Activated CD8-positive, alpha-beta memory T cell treated with anti-CD3 and anti-CD28 coated beads, Interleukin-2, amount 10 ng/mL, durations not matched to agents 7 days and 5 days (primary cell): ENCODE measurements at regions not wholly inside any gene's neighbourhood (a gene's known extent, or its start where the extent isn't known, plus 50 kb on each side); places are given as distances from the start of the nearest gene placed in this dataset.

ENCODE experiments used
- ATAC-seq: fragments of 150-1000 bp; cut with Tn5 transposase; one replicate; pipeline ENCODE4 v1.10.0; 2021; ENCODE audit warnings: moderate library complexity
- CTCF ChIA-PET: fragments of 350-600 bp; sonication (Branson Sonifier 250); formaldehyde crosslinking; loops from one replicate; lab custom pipeline; 2021; ENCODE audit warnings: antibody characterized with exemption; lab: Charles Lee
- DNase-seq: peaks from one replicate; pipeline ENCODE4 v3.0.0-alpha.2; 2020
- H3K27ac Mint-ChIP-seq: one replicate; pipeline ENCODE4 v1.8.0; 2021; ENCODE audit warnings: mild to moderate bottlenecking, mixed read lengths
- H3K27me3 Mint-ChIP-seq: one replicate; pipeline ENCODE4 v1.8.0; 2021; ENCODE audit warnings: mixed read lengths
- H3K36me3 Mint-ChIP-seq: one replicate; pipeline ENCODE4 v1.8.0; 2021; ENCODE audit warnings: mild to moderate bottlenecking, mixed read lengths
- H3K4me1 Mint-ChIP-seq: one replicate; pipeline ENCODE4 v1.8.0; 2021; ENCODE audit warnings: mixed read lengths
- H3K4me3 Mint-ChIP-seq: one replicate; pipeline ENCODE4 v1.8.0; 2021; ENCODE audit warnings: mild to moderate bottlenecking, moderate library complexity, mixed read lengths
- H3K9me3 Mint-ChIP-seq: one replicate; pipeline ENCODE4 v1.8.0; 2022; ENCODE audit warnings: low read depth, mixed read lengths

DNA sequence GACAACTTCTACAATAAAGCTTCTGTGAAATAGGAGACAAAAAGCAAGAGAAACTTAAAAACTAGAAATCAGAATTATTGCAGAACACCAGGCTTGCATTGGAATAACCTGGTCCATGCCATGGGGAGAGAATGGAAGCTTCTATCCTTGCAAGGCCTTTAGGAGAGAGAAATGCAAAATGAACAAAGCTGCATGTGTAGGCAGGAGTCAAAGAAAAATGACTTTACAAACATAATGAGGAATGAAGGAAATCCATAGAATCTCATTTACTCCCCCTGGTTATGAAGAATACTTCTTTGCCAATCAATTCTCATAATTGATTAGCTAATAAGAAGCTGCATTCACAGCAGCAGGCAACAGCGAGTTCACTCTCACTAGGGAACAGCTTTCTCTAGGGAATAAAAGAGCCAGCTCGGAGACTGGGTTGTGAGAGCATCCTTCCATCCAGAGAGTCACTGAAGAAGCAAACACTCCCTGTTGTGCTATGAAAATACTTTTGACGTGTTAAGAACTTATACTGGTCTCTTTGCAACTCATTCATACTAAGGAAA, 235.9 kb upstream of the LRATD1 start:
- CTCF ChIA-PET: no interaction called here
- Mint-ChIP-seq H3K4me1 (no peaks in the 10 kb centered on the region), H3K4me3 (no peak overlapping the region), H3K9me3 (no peaks in the 10 kb centered on the region), H3K27me3 (no peaks in the 10 kb centered on the region), H3K27ac (no peak overlapping the region), H3K36me3 (no peaks in the 10 kb centered on the region)
- no peak for ATAC-seq
- no peak for DNase-seq

DNA sequence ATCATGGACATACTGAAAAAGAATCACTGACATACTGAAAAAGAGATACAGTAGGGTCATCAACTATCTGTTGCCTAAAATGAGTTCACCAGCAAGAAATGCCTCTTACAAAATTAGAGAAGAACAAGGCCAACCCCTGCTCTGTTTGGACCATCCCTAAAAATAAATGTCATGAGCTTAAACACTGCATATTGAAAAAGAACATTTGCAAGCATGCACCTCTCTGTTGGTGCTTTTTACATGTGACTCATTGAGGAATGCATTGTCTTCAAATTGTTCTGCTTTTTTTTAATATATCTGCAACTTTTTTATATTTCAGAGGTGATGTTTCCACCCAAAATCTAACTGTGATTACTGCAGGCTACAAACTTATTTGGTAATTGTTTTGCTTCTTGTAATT, 233.9 kb upstream of the LRATD1 start:
- Mint-ChIP-seq H3K27me3 (no peaks in the 10 kb centered on the region), H3K27ac (no peak overlapping the region), H3K4me3 (no peak overlapping the region), H3K9me3 (no peaks in the 10 kb centered on the region), H3K36me3 (no peaks in the 10 kb centered on the region), H3K4me1 (no peaks in the 10 kb centered on the region)
- CTCF ChIA-PET: no interaction called here
- no peak for ATAC-seq
- DNase-seq: no peak

DNA sequence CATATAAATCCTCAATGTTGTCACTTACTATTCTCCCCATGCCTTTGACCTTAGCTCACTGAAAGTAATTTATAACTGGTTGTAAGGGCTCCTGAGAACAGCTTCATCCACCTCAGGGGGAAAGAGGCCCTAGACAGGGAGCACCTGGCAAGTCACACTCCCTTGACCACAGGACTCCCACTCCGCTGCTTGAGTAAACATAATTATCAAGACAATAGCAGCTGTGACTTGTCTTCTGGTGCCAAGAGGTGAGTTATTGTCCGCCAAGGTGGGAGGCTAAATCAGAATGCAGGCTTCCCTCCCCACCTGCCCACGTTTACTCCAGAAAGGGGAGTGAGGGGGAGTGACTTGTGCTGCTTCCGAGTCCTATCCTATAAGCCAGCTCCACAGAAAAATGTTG, 230.6 kb upstream of the LRATD1 start:
- H3K27ac Mint-ChIP-seq: no peak overlapping the region
- CTCF ChIA-PET: no interaction called here
- no peaks in the 10 kb centered on the region for H3K36me3 Mint-ChIP-seq
- H3K4me1 Mint-ChIP-seq: no peaks in the 10 kb centered on the region
- H3K27me3 Mint-ChIP-seq: no peaks in the 10 kb centered on the region
- DNase-seq: no peak
- no peaks in the 10 kb centered on the region for H3K9me3 Mint-ChIP-seq
- H3K4me3 Mint-ChIP-seq: no peak overlapping the region
- ATAC-seq: no peak

DNA sequence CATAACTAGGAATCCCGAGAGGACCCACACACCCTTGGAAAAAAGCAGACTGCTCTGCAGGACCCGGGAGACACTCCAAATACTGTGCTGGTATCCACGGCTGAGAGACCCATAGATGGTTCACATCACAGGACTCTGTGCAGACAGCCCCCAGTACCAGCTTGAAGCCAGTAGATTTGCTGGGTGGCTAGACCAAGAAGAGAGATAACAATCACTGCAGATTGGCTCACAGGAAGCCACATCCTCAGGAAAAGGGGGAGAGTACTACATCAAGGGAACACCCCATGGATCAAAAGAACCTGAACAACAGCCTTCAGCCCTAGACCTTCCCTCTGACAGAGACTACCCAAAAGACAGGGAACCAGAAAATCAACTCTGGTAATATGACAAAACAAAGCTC, 223.8 kb upstream of the LRATD1 start:
- Mint-ChIP-seq H3K4me1 (no peaks in the 10 kb centered on the region), H3K4me3 (no peak overlapping the region), H3K27ac (no peak overlapping the region), H3K27me3 (no peaks in the 10 kb centered on the region), H3K9me3 (peaks cover 4% of the 10 kb centered on the region), H3K36me3 (no peaks in the 10 kb centered on the region)
- DNase-seq (no peak), ATAC-seq (no peak)
- CTCF ChIA-PET: no interaction called here

DNA sequence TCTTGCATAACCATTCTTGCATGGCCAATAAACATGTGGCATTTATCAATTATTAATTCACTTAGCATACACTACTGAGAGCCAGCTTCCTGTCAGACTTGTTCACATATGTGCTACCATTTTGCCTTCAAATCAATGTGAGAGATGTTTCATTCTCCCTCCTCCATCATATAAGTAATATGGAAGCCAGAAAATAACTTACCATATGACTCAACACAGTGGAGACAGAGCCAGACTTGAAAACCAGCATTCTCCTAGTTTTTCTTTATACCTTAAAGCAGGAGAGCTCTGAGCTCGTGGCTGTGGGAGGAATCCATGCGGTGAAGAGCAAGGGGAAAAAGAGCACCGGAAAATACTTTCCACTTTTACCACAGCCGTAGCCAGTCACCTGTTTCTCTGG, 215.0 kb upstream of the LRATD1 start:
- Mint-ChIP-seq H3K9me3 (peaks cover 10% of the 10 kb centered on the region), H3K36me3 (no peaks in the 10 kb centered on the region), H3K4me3 (no peak overlapping the region), H3K4me1 (no peaks in the 10 kb centered on the region), H3K27ac (no peak overlapping the region), H3K27me3 (no peaks in the 10 kb centered on the region)
- DNase-seq: no peak
- no peak for ATAC-seq
- CTCF ChIA-PET: no interaction called here

DNA sequence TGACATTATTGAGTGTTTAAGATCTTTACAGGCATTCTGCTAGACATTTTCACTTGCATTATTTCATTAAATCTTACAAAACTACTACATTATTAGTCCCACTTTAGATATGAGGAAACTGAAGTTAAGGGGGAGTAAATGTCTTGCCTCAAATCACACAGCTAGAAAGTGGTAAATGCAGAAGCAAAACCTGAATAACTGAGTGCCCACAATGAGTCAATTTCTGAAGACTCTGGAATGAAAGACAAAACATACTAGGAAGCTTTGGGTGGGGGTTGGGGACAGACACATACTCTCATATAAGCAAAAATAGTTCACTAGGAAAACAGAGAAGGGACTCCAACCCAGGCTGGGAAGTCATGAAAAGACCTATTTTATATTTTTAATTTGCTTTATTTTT, 214.4 kb upstream of the LRATD1 start:
- no peak for DNase-seq
- no peaks in the 10 kb centered on the region for H3K4me1 Mint-ChIP-seq
- ATAC-seq: no peak
- H3K27me3 Mint-ChIP-seq: no peaks in the 10 kb centered on the region
- H3K4me3 Mint-ChIP-seq: no peak overlapping the region
- no peaks in the 10 kb centered on the region for H3K36me3 Mint-ChIP-seq
- H3K9me3 Mint-ChIP-seq: peaks cover 8% of the 10 kb centered on the region
- CTCF ChIA-PET: no interaction called here
- no peak overlapping the region for H3K27ac Mint-ChIP-seq

GRCh38 chr2:14420851-14421250, 211.7 kb upstream of the LRATD1 start:
- no peak overlapping the region for H3K4me3 Mint-ChIP-seq
- H3K36me3 Mint-ChIP-seq: no peaks in the 10 kb centered on the region

GRCh38 chr2:14422426-14422825, 210.1 kb upstream of the LRATD1 start:
- Mint-ChIP-seq H3K4me3 (no peak overlapping the region), H3K27me3 (no peaks in the 10 kb centered on the region), H3K36me3 (no peaks in the 10 kb centered on the region), H3K4me1 (no peaks in the 10 kb centered on the region), H3K27ac (no peak overlapping the region), H3K9me3 (peaks cover 4% of the 10 kb centered on the region)
- DNase-seq (no peak), ATAC-seq (no peak)
- CTCF ChIA-PET: no interaction called here

More at GRCh38 chr2:14420851-14421250, 211.7 kb upstream of the LRATD1 start:
- no peak for ATAC-seq
- no peak overlapping the region for H3K27ac Mint-ChIP-seq
- CTCF ChIA-PET: no interaction called here
- H3K27me3 Mint-ChIP-seq: no peaks in the 10 kb centered on the region
- no peak for DNase-seq
- H3K4me1 Mint-ChIP-seq: no peaks in the 10 kb centered on the region
- H3K9me3 Mint-ChIP-seq: peaks cover 3% of the 10 kb centered on the region

DNA sequence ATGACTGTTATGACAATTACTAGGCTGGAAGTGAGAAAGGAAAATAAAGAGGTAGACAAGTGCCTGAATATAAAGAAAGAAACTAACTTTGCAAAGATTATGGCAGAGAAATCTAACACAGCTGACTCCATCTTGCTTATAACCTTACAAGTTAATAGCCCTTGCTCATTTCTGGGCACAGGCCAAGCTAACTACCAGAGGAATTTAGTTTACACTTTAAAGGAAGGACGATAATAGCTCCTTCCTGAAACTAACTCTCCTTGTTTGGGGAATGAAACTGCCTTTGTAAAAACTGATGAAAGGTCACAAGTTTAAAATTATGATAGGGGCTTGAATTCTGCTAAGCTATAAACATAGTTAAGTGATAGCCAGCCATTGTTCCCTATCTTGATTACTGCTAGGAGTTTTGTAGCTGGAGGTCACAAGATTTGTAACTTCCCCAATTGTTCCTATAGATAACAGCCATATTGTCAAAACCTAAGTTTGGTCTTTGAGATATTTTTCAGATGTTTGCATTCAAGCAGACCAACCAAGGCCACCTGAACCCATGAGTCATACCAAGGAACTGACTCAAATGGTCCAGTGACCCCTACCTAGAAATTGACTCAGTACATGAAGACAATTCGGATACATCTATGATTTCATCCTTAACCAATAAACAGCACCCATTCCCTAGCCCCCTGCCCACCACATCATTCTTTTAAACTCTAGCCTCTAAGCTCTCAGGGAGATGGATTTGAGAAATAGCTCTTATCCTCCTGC, 209.2 kb upstream of the LRATD1 start:
- Mint-ChIP-seq H3K4me1 (no peaks in the 10 kb centered on the region), H3K27me3 (no peaks in the 10 kb centered on the region), H3K4me3 (no peak overlapping the region), H3K9me3 (peaks cover 2% of the 10 kb centered on the region), H3K36me3 (no peaks in the 10 kb centered on the region), H3K27ac (no peak overlapping the region)
- CTCF ChIA-PET: no interaction called here
- no peak for ATAC-seq
- DNase-seq: no peak

DNA sequence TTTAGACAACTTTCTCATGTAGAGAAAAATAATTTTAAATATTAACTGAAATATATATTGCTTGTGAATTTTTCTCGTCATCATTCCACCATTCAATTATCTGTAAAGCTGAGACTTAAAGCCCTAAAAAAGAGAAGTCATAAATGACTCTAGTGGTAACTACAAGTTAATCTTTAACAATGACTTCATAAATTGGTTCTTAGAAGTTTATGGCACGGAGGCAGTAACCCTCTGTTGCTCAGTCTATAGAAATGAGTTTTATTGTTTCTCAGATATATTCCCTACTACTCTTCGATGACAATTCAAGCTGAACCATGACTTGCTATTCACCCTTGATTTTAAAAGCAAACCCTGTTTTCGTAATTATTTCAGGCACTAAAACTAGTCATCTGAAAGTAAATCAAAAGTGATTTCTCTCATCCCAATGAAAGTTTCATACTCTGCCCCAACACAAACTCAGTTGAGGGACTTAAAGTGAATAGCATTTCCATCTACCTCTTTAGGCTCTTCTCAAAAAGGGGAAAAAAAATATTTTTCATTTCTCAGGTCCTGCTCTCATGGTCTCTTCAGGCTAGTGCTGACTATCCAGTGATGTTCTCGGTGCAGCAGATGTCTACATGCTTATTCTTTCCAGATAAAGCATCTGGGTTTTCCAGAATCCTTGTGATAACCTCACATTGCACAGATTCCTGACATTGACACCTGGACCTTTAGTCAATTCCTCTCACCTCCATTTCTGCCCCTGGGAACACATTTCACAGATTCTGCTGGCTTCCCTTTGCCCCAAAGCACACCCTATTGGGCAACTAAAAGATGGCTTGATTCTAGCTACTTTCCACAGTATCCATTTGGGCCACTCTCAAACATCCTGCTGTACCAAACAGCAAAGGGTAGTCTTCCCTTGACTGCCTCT, 207.8 kb upstream of the LRATD1 start:
- Mint-ChIP-seq H3K9me3 (peaks cover 2% of the 10 kb centered on the region), H3K4me3 (no peak overlapping the region), H3K27ac (no peak overlapping the region), H3K27me3 (no peaks in the 10 kb centered on the region), H3K36me3 (no peaks in the 10 kb centered on the region), H3K4me1 (no peaks in the 10 kb centered on the region)
- CTCF ChIA-PET: no interaction called here
- no peak for ATAC-seq
- DNase-seq: no peak

- H3K4me1 Mint-ChIP-seq: no peaks in the 10 kb centered on the region
- no peak overlapping the region for H3K4me3 Mint-ChIP-seq
- DNase-seq (no peak), ATAC-seq (no peak)
- H3K27me3 Mint-ChIP-seq: no peaks in the 10 kb centered on the region
- no peak overlapping the region for H3K27ac Mint-ChIP-seq
- no peaks in the 10 kb centered on the region for H3K36me3 Mint-ChIP-seq
- H3K9me3 Mint-ChIP-seq: peaks cover 2% of the 10 kb centered on the region
- CTCF ChIA-PET: no interaction called here
Observed at GRCh38 chr2:14425869-14426268, 206.6 kb upstream of the LRATD1 start.

DNA sequence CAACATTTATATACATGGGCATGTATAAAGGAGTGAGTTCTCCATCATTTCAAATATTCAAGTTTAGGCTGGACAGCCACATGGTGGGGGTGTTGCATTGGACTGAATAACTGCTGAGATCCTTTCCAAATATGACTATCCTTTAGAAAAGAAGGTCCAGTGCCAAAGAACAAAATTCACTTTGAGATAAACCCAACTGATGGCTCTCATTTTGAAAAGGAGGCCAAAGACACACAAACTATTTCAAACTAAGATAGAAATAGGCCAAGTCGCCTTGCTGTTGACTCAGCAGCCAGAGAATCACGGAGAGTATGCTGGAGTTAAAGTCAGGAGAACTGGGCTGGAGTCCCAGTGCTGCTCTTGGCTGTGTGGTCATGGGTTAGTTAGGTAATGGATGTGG, 204.5 kb upstream of the LRATD1 start:
- H3K27ac Mint-ChIP-seq: no peak overlapping the region
- no peak for DNase-seq
- H3K4me3 Mint-ChIP-seq: no peak overlapping the region
- H3K36me3 Mint-ChIP-seq: no peaks in the 10 kb centered on the region
- CTCF ChIA-PET: no interaction called here
- H3K9me3 Mint-ChIP-seq: peaks cover 2% of the 10 kb centered on the region
- ATAC-seq: no peak
- no peaks in the 10 kb centered on the region for H3K27me3 Mint-ChIP-seq
- no peaks in the 10 kb centered on the region for H3K4me1 Mint-ChIP-seq

GRCh38 chr2:14433946-14434495, 198.5 kb upstream of the LRATD1 start:
- H3K4me1 Mint-ChIP-seq: no peaks in the 10 kb centered on the region
- H3K9me3 Mint-ChIP-seq: peaks cover 9% of the 10 kb centered on the region
- CTCF ChIA-PET: no interaction called here
- ATAC-seq (no peak), DNase-seq (no peak)
- no peak overlapping the region for H3K4me3 Mint-ChIP-seq
- no peaks in the 10 kb centered on the region for H3K27me3 Mint-ChIP-seq
- H3K36me3 Mint-ChIP-seq: no peaks in the 10 kb centered on the region
- H3K27ac Mint-ChIP-seq: no peak overlapping the region
